K562 (cell line): ENCODE measurements at regions not wholly inside any gene's neighbourhood (a gene's known extent, or its start where the extent isn't known, plus 50 kb on each side); places are given as distances from the start of the nearest gene placed in this dataset.
"Not testable (repeated sequence)": the region's sequence is repeated elsewhere in the genome, so short reads cannot be mapped to it uniquely, and the experiment has no call there.

Experiments used
- BRD4 ChIP-seq: fragments of 200-600 bp; sonication (generic); IDR thresholded peaks from 2 replicates; pipeline ENCODE4 v1.6.1; 2017; ENCODE audit warnings: inconsistent platforms
- CREM ChIP-seq: IDR thresholded peaks from 2 replicates; pipeline ENCODE4 v1.6.1; 2014; ENCODE audit warnings: antibody characterized with exemption, low read depth
- DPF2 ChIP-seq: fragments of 450-650 bp; IDR thresholded peaks from 2 replicates; pipeline ENCODE4 v1.6.1; 2016
- EP300 ChIP-seq: IDR thresholded peaks from 2 replicates; pipeline ENCODE4 v1.6.1; 2012; ENCODE audit warnings: low read length, improper control_type of control experiment
- NR3C1 ChIP-seq: sonication (generic); formaldehyde crosslinking; IDR thresholded peaks from 2 replicates; pipeline ENCODE4 v1.8.1; 2022; ENCODE audit warnings: missing genetic modification reagents
- PML ChIP-seq: IDR thresholded peaks from 2 replicates; pipeline ENCODE4 v1.6.1; 2012; ENCODE audit warnings: low read length, inconsistent platforms
- POLR2A ChIP-seq: fragments of 450-650 bp; conservative IDR thresholded peaks from 2 replicates; pipeline ENCODE4 v1.6.1; 2016
- RHOXF2B ChIP-seq: fragments of 250-450 bp; sonication (Bioruptor Pico); conservative IDR thresholded peaks from 2 replicates; pipeline ENCODE4 v1.5.1; 2021
- SNIP1 ChIP-seq: fragments of 450-650 bp; IDR thresholded peaks from 2 replicates; pipeline ENCODE4 v1.7.1; 2017; ENCODE audit warnings: low read depth, mild to moderate bottlenecking
- SREBF1 ChIP-seq: fragments of 150-350 bp; IDR thresholded peaks from 2 replicates; pipeline ENCODE4 v1.6.1; 2014; ENCODE audit warnings: antibody characterized with exemption, low read depth, low read length, borderline replicate concordance
- TCF7L2 ChIP-seq: fragments of 150-350 bp; IDR thresholded peaks from 2 replicates; pipeline ENCODE4 v1.6.1; 2016; ENCODE audit warnings: low read depth, mild to moderate bottlenecking, low read length, moderate library complexity
- TF ChIP-seq, protein P1 (sequence below): sonication (generic); formaldehyde crosslinking; IDR thresholded peaks from 2 replicates; pipeline ENCODE4 v1.8.1; 2023; ENCODE audit warnings: mild to moderate bottlenecking, missing genetic modification reagents
- TF ChIP-seq, protein P2 (sequence below), 3 experiments: IDR thresholded peaks in 2 of 3; conservative IDR thresholded peaks in 1 of 3; 2 replicates each; pipeline ENCODE4 v1.5.1; 2011 to 2012; ENCODE audit warnings: low read length in 3 of 3, mild to moderate bottlenecking in 3 of 3, control low read depth in 2 of 3, improper control_type of control experiment in 1 of 3, inconsistent platforms in 1 of 3, low read depth in 1 of 3, mixed read lengths in 1 of 3, moderate library complexity in 1 of 3; ENCODE audit not compliant: insufficient read depth in 2 of 3

DNA sequence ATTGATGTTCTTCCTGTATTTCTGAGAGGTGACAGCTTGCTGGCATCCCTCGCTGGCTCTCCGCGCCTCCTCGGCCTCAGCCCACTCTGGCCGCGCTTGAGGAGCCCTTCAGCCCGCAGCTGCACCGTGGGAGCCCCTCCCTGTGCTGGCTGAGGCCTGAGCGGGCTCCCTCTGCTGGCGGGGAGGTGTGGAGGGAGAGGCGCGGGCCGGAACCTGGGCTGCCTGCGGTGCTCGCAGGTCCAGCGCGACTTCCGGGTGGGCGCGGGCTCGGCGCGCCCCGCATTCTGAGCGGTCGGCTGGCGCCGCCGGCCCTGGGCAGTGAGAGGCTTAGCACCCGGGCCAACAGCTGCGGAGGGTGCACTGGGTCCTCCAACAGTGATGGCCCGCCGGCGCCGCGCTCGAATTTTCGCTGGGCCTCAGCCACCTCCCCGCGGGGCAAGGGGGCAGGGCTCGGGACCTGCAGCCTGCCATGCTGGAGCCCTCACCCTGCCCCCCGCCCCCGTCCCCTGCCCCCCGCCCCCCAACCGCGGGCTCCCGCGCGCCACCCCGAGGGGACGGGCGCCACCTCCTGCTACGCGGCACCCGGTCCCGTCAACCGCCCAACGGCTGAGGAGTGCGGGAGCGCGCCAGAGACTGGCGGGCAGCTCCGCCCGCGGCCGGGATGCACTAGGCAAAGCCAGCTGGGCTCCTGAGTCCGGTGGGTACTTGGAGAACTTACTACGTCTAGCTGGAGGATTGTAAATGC, 1353.4 kb upstream of the CDH18 start:
- not testable (repeated sequence) for TF ChIP-seq NR3C1 (CRISPR knock-in tag); DPF2; RHOXF2B (CRISPR knock-in tag); BRD4; EP300; CREM; TCF7L2; SREBF1; POLR2A; SNIP1; PML
- TF ChIP-seq, protein P1, sequence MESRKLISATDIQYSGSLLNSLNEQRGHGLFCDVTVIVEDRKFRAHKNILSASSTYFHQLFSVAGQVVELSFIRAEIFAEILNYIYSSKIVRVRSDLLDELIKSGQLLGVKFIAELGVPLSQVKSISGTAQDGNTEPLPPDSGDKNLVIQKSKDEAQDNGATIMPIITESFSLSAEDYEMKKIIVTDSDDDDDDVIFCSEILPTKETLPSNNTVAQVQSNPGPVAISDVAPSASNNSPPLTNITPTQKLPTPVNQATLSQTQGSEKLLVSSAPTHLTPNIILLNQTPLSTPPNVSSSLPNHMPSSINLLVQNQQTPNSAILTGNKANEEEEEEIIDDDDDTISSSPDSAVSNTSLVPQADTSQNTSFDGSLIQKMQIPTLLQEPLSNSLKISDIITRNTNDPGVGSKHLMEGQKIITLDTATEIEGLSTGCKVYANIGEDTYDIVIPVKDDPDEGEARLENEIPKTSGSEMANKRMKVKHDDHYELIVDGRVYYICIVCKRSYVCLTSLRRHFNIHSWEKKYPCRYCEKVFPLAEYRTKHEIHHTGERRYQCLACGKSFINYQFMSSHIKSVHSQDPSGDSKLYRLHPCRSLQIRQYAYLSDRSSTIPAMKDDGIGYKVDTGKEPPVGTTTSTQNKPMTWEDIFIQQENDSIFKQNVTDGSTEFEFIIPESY (CRISPR knock-in tag), result not testable (repeated sequence)
- TF ChIP-seq, protein P2, sequence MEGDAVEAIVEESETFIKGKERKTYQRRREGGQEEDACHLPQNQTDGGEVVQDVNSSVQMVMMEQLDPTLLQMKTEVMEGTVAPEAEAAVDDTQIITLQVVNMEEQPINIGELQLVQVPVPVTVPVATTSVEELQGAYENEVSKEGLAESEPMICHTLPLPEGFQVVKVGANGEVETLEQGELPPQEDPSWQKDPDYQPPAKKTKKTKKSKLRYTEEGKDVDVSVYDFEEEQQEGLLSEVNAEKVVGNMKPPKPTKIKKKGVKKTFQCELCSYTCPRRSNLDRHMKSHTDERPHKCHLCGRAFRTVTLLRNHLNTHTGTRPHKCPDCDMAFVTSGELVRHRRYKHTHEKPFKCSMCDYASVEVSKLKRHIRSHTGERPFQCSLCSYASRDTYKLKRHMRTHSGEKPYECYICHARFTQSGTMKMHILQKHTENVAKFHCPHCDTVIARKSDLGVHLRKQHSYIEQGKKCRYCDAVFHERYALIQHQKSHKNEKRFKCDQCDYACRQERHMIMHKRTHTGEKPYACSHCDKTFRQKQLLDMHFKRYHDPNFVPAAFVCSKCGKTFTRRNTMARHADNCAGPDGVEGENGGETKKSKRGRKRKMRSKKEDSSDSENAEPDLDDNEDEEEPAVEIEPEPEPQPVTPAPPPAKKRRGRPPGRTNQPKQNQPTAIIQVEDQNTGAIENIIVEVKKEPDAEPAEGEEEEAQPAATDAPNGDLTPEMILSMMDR (IDR thresholded peaks at IDR 0.05 in 2 of 3, conservative IDR thresholded peaks at IDR 0.05 in 1 of 3; ENCODE audit: insufficient read depth in 2 of 3, low read depth in 1 of 3, low read length in 3 of 3), result not testable (repeated sequence)
